H1 (cell line): ENCODE measurements at regions not wholly inside any gene's neighbourhood (a gene's known extent, or its start where the extent isn't known, plus 50 kb on each side); places are given as distances from the start of the nearest gene placed in this dataset.

Source experiments
- CREB1 ChIP-seq: IDR thresholded peaks from 2 replicates; pipeline ENCODE4 v1.6.1; 2012; ENCODE audit warnings: inconsistent platforms
- EP300 ChIP-seq, 2 experiments: IDR thresholded peaks; 1 replicate in 1 of 2; 2 replicates in 1 of 2; pipeline ENCODE4 v1.6.1; 2011 to 2012; ENCODE audit warnings: low read depth in 2 of 2, low read length in 2 of 2, mild to moderate bottlenecking in 2 of 2, borderline replicate concordance in 1 of 2, inconsistent platforms in 1 of 2, moderate library complexity in 1 of 2
- HDAC2 ChIP-seq, 2 experiments: fragments of 300-600 bp in 1 of 2; sonication (generic) in 1 of 2; IDR thresholded peaks; 2 replicates each; pipeline ENCODE4 v1.6.1; 2011 to 2012; ENCODE audit warnings: low read depth in 2 of 2, low read length in 2 of 2, mild to moderate bottlenecking in 2 of 2, moderate library complexity in 2 of 2, borderline replicate concordance in 1 of 2, inconsistent platforms in 1 of 2
- HDAC6 ChIP-seq: IDR thresholded peaks from one replicate; pipeline ENCODE4 v1.7.1; 2012; ENCODE audit warnings: low read depth, mild to moderate bottlenecking, inconsistent platforms, low read length, moderate library complexity
- RNF2 ChIP-seq: fragments of 200-900, 300-1000 bp; sonication (generic); IDR thresholded peaks from 2 replicates; pipeline ENCODE4 v1.7.1; 2016; ENCODE audit warnings: borderline replicate concordance, low read depth, mild to moderate bottlenecking, antibody characterized with exemption, low read length; ENCODE audit not compliant: poor library complexity, severe bottlenecking; ENCODE audit errors: missing control alignments
- SP2 ChIP-seq: IDR thresholded peaks from 2 replicates; pipeline ENCODE4 v1.6.1; 2012; ENCODE audit warnings: mild to moderate bottlenecking, low read length, inconsistent platforms
- SRF ChIP-seq: IDR thresholded peaks from 2 replicates; pipeline ENCODE4 v1.6.1; 2011; ENCODE audit warnings: mild to moderate bottlenecking, low read depth, low read length, moderate library complexity
- TCF12 ChIP-seq: IDR thresholded peaks from 2 replicates; pipeline ENCODE4 v1.6.1; 2011; ENCODE audit warnings: low read depth, mild to moderate bottlenecking, low read length
- TF ChIP-seq, protein P1 (sequence below): fragments of 300-600 bp; sonication (generic); IDR thresholded peaks from 2 replicates; pipeline ENCODE4 v1.7.1; 2012; ENCODE audit warnings: low read length, moderate library complexity, mild to moderate bottlenecking, inconsistent platforms; ENCODE audit not compliant: insufficient replicate concordance
- TF ChIP-seq, protein P2 (sequence below): IDR thresholded peaks from 2 replicates; pipeline ENCODE4 v1.6.1; 2012; ENCODE audit warnings: low read length, inconsistent platforms

DNA sequence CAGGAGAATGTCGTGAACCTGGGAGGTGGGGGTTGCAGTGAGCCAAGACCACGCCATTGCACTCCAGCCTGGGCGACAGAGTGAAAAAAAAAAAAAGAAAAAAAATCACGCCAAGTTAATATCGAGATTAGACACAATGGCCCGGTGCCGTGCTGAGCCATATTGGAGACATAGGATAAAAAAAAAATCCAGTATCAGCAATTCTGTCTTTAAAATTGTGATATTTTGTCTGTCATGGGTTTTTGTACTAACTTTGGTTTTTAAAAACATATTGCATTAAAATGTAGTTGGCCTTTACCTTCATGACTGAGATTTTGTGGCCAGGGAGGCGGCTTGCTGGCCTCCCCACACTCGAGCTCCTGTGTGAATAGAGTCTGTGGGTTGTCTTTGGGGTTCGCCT lies 62.8 kb upstream of the PITRM1 start (continued):
- TF ChIP-seq, protein P1, sequence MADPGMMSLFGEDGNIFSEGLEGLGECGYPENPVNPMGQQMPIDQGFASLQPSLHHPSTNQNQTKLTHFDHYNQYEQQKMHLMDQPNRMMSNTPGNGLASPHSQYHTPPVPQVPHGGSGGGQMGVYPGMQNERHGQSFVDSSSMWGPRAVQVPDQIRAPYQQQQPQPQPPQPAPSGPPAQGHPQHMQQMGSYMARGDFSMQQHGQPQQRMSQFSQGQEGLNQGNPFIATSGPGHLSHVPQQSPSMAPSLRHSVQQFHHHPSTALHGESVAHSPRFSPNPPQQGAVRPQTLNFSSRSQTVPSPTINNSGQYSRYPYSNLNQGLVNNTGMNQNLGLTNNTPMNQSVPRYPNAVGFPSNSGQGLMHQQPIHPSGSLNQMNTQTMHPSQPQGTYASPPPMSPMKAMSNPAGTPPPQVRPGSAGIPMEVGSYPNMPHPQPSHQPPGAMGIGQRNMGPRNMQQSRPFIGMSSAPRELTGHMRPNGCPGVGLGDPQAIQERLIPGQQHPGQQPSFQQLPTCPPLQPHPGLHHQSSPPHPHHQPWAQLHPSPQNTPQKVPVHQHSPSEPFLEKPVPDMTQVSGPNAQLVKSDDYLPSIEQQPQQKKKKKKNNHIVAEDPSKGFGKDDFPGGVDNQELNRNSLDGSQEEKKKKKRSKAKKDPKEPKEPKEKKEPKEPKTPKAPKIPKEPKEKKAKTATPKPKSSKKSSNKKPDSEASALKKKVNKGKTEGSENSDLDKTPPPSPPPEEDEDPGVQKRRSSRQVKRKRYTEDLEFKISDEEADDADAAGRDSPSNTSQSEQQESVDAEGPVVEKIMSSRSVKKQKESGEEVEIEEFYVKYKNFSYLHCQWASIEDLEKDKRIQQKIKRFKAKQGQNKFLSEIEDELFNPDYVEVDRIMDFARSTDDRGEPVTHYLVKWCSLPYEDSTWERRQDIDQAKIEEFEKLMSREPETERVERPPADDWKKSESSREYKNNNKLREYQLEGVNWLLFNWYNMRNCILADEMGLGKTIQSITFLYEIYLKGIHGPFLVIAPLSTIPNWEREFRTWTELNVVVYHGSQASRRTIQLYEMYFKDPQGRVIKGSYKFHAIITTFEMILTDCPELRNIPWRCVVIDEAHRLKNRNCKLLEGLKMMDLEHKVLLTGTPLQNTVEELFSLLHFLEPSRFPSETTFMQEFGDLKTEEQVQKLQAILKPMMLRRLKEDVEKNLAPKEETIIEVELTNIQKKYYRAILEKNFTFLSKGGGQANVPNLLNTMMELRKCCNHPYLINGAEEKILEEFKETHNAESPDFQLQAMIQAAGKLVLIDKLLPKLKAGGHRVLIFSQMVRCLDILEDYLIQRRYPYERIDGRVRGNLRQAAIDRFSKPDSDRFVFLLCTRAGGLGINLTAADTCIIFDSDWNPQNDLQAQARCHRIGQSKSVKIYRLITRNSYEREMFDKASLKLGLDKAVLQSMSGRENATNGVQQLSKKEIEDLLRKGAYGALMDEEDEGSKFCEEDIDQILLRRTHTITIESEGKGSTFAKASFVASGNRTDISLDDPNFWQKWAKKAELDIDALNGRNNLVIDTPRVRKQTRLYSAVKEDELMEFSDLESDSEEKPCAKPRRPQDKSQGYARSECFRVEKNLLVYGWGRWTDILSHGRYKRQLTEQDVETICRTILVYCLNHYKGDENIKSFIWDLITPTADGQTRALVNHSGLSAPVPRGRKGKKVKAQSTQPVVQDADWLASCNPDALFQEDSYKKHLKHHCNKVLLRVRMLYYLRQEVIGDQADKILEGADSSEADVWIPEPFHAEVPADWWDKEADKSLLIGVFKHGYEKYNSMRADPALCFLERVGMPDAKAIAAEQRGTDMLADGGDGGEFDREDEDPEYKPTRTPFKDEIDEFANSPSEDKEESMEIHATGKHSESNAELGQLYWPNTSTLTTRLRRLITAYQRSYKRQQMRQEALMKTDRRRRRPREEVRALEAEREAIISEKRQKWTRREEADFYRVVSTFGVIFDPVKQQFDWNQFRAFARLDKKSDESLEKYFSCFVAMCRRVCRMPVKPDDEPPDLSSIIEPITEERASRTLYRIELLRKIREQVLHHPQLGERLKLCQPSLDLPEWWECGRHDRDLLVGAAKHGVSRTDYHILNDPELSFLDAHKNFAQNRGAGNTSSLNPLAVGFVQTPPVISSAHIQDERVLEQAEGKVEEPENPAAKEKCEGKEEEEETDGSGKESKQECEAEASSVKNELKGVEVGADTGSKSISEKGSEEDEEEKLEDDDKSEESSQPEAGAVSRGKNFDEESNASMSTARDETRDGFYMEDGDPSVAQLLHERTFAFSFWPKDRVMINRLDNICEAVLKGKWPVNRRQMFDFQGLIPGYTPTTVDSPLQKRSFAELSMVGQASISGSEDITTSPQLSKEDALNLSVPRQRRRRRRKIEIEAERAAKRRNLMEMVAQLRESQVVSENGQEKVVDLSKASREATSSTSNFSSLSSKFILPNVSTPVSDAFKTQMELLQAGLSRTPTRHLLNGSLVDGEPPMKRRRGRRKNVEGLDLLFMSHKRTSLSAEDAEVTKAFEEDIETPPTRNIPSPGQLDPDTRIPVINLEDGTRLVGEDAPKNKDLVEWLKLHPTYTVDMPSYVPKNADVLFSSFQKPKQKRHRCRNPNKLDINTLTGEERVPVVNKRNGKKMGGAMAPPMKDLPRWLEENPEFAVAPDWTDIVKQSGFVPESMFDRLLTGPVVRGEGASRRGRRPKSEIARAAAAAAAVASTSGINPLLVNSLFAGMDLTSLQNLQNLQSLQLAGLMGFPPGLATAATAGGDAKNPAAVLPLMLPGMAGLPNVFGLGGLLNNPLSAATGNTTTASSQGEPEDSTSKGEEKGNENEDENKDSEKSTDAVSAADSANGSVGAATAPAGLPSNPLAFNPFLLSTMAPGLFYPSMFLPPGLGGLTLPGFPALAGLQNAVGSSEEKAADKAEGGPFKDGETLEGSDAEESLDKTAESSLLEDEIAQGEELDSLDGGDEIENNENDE: no peak
- no peak for TF ChIP-seq TCF12
- TF ChIP-seq, protein P2, sequence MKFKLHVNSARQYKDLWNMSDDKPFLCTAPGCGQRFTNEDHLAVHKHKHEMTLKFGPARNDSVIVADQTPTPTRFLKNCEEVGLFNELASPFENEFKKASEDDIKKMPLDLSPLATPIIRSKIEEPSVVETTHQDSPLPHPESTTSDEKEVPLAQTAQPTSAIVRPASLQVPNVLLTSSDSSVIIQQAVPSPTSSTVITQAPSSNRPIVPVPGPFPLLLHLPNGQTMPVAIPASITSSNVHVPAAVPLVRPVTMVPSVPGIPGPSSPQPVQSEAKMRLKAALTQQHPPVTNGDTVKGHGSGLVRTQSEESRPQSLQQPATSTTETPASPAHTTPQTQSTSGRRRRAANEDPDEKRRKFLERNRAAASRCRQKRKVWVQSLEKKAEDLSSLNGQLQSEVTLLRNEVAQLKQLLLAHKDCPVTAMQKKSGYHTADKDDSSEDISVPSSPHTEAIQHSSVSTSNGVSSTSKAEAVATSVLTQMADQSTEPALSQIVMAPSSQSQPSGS: no peak
- no peak for TF ChIP-seq CREB1
- no peak for TF ChIP-seq SRF
- no peak for TF ChIP-seq HDAC2 (IDR thresholded peaks at IDR 0.05; ENCODE audit: borderline replicate concordance in 1 of 2, low read depth in 2 of 2, low read length in 2 of 2)
- TF ChIP-seq EP300 (IDR thresholded peaks at IDR 0.05; ENCODE audit: borderline replicate concordance in 1 of 2, low read depth in 2 of 2, low read length in 2 of 2): no peak
- no peak for TF ChIP-seq RNF2
- TF ChIP-seq SP2: no peak
- TF ChIP-seq HDAC6: no peak
